ENCODE measurements at regions not wholly inside any gene's neighbourhood (a gene's known extent, or its start where the extent isn't known, plus 50 kb on each side); places are given as distances from the start of the nearest gene placed in this dataset.
A peak's percentile ranks its signal among the peaks of the same experiment; 100 is the strongest.
"Not testable (repeated sequence)": the region's sequence is repeated elsewhere in the genome, so short reads cannot be mapped to it uniquely, and the experiment has no call there.

DNA sequence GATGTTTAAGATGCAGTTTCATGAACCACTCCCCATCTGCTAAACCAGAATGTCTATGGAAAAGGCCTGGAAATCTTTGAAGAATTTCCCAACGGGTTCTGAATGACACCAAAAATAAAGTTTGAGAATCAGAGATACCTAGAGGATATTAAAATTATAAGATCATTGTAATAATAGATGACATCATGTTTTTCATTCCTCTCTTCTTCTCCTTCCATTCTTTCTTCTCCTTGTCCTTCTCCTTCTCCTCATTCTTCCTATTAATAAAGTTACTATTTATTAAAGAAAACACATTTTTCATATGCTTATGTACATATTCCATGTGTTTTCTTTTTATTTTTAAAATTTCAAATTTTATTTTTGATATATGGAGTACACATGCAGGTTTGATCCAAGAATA lies 1449.4 kb downstream of the LRFN5 start:
- DNase-seq (ENCODE audit: low spot score): no peak

DNA sequence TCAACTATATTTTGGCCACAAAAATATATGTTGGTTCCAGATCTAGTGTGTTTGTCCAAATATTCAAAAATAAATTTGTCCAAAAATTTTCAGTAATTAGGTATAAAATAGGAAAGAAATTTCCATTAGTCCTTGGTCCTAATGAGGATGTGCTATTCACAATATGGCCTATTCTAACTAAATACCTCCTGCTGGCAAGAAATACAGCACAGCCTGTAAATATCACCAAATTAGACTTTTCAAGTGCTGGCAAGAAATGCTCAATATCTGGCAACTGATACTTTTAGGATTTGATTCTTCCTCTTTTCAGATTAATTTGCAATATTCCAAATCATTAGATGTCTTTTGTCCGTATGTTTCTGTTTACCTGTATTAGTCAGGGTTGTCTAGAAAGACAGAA lies 1446.2 kb downstream of the LRFN5 start:
- DNase-seq (ENCODE audit: low spot score): no peak

DNA sequence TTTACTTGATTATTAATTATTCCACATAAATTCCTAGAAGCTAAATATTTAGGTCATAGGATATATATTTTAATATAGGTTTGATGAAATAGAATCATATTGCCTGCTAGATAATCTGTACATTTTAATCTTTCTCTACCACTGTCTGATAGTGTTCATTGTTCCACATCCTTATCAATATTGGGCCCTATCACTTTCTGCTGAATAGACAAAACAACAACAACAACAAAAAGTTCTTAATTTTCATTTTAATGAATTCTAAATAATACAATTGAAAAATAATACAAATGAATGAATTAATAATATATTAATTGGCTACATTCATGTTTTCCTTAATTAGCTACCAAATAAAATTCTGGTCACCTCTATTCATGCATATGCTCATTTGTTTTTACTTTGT lies 1437.2 kb downstream of the LRFN5 start:
- no peak for DNase-seq (ENCODE audit: low spot score)

DNA sequence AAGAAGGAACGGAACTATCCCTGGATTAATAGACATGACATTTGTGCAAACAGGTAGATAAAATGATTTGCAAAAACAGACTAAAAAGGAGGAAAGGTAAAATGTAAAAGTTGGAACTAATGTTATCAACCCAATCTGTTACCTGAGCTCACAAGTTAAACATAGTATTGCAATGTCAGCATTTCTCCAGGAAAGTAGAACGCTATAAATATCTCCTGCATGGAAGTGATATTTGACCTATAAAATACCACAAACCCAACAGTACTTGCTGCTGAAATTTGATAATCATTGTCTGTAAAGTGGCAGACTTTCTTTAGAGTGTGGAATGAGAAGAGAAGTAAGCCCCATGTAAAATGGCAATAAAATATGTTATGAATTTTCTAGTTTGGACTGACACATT lies 1435.7 kb downstream of the LRFN5 start:
- DNase-seq (ENCODE audit: low spot score): no peak

DNA sequence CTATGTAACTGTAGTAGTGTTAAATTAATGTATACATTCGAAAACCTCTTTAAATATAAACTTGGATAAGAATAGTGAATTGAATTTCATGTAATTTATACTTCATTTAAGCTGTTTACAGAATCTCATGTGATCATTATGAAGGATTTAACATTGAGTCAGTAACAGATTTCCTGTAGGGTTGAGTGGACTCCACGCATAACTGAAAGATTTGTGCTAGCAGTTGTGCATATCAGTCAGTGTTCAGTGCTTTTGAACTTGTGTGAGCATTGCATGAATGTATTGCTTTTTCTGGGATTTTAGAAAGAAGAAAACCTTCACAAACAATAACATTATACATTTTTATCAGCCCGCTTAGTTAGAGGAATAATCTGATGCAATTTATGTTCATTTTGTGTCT lies 1435.3 kb downstream of the LRFN5 start:
- DNase-seq (ENCODE audit: low spot score): no peak

DNA sequence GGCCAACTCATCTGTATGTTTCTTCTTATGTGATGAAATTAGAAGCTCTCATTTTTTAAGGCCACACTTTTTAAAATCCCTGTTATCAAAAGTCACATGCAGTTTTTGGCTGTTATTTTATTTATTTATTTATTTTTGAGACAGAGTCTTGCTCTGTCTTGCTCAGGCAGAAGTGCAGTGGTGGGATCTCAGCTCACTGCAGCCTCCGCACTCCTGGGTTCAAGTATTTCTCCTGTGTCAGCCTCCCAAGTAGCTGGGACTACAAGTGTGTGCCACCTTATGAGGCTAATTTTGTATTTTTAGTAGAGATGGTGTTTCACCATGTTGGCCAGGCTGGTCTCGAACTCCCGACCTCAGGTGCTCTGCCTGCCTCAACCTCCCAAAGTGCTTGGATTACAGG lies 1434.5 kb downstream of the LRFN5 start:
- DNase-seq (ENCODE audit: low spot score): no peak

DNA sequence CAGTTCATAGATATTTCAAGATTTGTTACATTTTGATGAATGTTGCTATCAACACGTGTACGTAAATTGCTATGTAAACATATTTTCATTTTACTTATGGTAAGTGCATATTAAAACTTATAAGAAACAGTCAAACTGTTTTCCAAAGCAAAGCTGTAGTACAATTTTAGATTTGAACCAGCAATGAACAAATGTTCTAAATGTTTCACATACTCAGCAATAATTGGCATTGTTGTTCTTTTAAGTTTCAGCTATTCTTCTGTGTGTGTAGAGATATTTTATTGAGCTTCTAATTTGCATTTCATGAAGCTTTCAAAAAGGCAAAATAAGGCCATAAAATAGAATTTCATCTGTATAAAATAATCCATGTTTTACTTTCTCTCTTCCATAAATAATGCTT lies 1433.2 kb downstream of the LRFN5 start:
- DNase-seq (ENCODE audit: low spot score): no peak

DNA sequence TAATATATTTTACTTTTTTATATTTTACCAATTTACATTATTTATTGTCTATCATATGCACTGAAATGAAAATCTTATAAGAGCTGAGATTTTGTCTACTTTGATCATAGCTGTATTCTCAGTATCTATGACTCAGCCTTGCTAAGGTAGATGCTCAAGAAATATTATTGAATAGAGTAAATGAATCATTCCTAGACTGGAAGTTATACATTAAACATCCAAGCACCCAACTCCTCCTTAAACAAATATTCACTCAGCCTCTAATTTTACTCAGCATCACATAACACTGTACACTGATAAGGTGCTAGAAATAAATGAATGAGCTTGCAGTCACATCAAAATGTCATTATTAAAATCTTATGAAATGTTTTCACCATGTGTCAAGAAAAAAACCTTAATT lies 1424.9 kb downstream of the LRFN5 start:
- DNase-seq (ENCODE audit: low spot score): no peak

DNA sequence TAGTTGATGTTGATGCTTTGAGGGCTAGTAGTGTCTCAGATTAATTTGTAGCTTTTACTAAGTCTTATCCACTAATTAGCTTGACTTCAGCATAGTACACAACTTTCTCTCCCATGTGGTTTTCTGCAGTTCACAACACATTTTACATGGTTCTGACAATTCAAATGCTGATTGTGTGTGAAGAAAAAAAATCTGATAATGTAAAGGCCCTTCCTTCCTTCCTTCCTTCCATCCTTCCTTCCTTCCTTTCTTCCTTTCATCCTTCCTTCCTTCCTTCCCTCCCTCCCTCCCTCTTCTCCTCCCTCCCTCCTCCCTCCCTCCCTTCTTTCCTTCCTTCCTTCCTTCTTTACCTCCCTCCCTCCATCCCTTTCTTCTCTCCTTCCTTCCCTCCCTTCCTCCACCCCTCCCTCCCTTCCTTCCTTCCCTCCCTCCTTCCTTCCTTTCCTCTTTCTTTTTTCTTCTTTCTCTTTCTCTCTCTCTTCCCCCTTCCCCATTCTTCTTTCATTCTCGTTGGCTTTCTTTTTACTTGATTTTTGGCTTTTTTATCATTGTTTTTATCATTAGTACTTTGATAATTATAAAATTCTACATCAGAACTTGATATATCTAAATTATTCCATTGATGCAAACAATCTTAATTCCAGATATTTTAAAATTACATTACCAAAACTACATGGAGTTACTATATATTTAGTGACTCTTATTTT lies 1415.6 kb downstream of the LRFN5 start:
- DNase-seq (ENCODE audit: low spot score): no peak

DNA sequence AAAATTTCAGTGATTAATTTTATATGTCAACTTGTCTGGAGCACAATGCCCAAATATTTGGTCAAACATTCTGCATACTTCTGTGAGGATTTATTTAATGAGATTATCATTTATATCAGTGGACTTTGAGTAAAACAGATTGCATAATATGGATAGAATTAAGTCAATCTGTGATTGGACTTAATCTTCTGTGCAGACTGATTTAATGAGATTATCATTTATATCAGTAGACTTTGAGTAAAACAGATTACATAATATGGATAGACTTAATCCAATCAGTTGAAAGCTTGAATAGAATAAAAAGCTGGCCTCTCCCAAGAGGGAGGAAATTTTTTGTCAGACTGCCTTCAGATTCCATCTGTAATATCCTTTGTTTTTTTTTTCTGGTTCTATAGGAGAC lies 1413.2 kb downstream of the LRFN5 start:
- DNase-seq (ENCODE audit: low spot score): no peak

DNA sequence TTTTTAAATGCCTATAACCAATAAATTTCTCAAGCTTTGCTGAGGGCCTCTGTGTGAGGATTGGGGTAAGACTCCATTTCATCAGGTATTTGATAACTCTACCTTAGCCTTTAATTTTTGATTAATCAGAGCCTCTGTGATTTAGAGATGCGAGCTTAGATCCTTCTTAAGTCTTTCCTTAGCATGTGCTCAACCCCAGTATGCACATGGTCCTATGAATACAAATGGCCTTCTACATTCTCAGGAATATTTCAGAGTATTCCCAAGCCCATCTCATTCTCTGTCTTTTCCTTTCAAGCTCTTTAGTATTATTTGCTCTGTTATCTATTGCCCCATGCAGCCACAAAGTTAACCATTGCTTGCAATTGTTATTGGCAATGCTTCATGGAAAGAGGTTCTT lies 1407.7 kb downstream of the LRFN5 start:
- DNase-seq (ENCODE audit: low spot score): no peak

DNA sequence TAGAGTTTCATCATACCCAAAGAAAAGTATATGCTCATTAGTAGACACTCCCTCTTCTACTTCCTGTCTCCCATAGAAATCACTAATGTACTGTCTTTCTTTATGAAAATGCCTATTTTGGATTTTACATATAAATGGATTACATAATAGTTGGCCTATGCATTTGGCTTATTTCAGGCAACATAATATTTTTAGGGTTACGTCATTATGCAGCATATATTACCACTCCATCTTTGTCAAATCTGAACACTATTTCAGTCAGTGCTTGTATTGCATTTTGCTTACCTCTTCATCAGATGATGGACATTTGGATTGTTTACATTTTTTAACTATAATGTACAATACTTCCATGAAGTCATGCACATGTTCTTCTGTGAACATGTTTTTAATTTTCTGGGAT lies 1406.1 kb downstream of the LRFN5 start:
- no peak for DNase-seq (ENCODE audit: low spot score)

DNA sequence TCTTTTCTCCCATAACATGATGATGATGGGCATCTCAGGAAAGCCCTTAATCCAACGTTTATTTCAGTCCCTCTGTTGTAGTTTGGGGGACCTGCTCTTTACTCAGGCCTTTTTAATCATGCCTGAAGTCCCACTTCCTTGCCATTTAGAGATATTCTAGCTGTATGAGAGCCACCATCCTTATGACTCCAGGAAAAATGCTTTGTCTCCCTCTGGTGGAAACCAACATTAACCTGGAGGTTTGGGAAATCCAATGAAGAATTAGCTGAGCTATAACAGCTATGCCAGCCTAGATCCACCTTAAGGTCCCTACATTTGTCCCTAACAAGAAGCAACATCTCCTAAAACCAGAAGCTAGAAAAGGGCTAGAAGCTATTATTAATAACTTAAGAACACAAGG lies 1399.1 kb downstream of the LRFN5 start:
- DNase-seq (ENCODE audit: low spot score): peak; percentile 4

DNA sequence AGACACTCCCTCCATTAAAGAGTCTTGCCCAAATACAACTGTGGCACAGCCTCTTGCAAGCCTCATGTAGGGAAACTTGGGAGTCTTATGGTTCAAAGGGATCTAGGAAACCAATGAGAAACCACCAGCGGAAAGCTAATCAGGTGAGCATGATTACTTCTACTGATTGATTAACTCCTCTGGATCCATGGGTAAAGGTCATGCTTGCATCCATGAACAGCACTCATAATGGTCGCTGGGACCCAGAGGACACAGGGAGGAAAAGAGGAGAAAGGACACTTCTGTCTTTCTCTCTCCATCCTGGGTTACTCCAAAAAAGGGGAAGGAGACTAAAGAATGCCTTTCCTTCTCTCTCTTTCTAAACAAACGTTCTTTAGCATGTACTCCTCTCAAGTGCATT lies 1397.2 kb downstream of the LRFN5 start:
- DNase-seq (ENCODE audit: low spot score): no peak

DNA sequence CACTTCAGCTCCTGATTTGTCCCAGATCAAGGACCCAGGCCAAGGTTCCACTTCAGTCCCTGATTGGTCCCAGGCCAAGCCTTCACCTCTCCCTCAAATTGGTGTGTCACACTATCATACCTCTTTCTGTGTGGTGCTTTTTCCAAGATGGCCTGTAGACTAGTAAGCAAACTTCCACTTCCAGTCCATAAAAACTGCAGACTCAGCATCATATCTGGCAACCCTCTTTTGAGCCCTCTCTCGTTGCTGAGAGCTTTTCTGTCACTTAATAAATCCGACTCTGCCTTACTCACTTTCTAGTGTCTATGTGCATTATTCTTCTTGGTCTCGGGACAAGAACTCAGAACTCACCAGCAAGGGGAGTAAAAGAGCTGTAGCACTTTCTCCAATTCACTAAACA lies 1395.1 kb downstream of the LRFN5 start:
- no peak for DNase-seq (ENCODE audit: low spot score)

DNA sequence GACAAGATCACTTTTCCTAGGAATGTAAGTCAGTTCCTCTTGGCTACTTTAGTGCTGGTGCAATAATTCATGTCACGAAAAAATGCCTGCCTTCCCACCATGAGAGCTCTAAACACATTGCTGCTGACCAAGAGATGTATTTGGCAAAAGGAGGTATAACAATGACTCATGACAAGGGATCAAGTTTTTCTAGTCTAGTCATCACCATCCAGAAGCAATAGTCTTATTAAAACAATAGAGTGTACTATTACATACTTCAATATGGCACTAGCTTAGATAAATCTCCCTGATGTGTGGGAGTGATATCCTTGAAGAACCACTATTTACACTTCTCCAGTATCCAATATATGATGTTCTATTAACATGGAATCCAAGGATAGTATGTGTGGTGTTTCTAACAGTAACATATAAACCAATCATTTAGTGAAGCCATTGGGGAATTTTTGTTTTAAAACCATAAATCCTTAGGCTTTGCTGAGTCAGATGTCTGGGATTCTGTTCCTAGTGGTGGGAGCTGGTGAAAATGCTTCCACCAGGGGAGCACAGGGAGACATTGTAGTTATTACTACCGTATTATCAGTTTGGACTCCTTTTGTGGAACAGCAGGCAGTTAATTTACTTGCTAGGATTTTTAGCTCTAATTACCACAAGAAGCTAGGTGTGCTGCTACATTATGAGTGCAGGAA lies 1387.5 kb downstream of the LRFN5 start:
- no peak for DNase-seq (ENCODE audit: low spot score)

DNA sequence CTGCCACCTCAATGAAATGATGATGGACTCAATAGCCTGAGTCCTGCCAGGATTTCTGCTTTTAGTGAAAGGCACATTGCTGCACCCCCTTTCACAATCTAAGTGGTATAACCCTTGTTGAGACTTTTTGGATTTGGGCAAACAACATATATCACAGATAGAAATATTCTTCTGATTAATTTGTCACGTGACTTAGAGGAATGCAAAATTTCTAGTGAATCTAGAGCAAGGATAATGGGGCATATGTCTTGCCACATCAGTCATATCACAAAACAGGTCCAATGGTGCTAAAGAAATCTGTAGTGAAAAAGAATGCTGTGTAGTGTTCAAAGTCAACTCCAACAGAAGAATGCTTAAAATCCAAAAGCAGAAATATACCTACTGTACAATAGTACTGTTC lies 1386.3 kb downstream of the LRFN5 start:
- no peak for DNase-seq (ENCODE audit: low spot score)

DNA sequence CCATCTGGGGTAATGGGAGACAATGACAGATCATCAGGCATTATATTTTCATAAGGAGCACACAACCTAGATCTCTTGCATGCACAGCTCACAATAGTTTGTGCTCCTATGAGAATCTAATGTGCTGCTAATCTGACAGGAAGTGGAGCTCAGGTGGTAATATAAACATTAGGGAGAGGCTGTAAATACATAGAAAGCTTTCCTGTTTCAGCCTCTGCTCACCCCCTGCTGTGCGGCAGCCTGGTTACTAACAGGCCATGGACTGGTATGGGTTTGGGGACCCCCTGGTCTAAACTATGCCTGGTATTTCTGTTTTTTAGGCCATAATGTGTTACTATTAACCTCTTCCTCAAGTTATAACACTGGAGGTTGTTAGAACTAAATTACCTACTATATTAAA lies 1373.7 kb downstream of the LRFN5 start:
- DNase-seq (ENCODE audit: low spot score): no peak

DNA sequence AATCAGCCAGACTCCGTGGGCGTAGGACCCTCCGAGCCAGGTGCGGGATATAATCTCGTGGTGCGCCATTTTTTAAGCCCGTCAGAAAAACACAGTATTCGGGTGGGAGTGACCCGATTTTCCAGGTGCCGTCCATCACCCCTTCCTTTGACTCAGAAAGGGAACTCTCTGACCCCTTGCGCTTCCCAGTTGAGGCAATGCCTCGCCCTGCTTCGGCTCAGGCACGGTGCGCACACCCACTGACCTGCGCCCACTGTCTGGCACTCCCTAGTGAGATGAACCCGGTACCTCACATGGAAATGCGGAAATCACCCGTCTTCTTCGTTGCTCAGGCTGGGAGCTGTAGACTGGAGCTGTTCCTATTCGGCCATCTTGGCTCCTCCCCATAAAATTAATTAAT lies 1366.5 kb downstream of the LRFN5 start:
- DNase-seq (ENCODE audit: low spot score): not testable (repeated sequence)

DNA sequence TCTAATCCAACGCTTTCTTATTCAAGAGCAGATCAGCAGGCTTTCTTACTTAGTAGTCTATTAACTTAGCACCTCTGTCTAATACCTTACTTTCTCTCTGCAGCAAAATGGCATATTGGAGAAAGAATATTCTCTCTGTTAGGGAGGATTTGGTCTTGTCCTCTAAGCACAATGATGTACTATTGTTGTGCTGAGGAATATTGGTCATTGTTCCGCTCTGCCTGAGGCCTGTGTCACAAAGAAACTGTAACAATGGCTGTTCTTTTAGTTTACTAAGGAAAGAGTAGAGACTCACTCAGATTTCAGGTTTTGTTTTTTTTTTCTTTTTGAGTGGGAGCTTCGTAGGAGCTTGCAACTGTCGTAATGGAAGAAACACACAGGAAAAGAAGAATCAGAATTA lies 1358.8 kb downstream of the LRFN5 start:
- DNase-seq (ENCODE audit: low spot score): no peak

DNA sequence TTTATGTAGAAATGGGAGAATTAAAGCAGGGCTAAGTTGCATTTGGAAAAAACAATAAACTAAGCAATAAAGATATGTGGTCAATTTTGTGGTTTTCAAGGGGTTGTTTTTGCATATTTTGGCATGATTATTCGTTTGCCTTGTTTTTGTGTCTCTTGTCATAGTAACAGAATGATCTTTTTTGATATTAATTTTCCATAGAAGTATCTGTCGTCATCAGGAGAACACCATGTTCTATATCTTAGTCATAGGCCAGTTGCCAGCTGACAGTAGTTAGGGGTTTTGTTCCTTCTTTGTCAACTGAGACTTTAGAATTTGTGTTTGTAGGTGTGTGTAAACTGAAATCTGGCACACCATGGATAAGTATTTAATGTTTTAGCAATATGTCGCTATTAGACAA lies 1354.8 kb downstream of the LRFN5 start:
- DNase-seq (ENCODE audit: low spot score): no peak

DNA sequence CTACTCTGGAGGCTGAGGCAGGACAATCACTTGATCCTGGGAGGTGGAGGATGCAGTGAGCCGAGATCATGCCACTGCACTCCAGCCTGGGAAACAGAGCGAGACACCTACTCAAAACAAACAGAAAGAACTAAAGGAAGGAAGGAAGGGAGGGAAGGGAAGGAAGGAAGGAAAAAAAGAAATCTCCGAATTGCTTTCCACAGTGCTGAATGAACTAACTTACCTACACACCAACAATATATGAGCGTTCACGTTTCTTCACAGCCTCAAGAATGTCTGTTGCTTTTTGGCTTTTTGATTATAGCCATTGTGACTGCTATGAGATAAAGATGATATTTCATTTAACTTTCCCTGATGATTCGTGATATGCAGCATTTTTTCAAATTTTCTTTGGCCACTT lies 1343.7 kb downstream of the LRFN5 start:
- DNase-seq (ENCODE audit: low spot score): no peak

DNA sequence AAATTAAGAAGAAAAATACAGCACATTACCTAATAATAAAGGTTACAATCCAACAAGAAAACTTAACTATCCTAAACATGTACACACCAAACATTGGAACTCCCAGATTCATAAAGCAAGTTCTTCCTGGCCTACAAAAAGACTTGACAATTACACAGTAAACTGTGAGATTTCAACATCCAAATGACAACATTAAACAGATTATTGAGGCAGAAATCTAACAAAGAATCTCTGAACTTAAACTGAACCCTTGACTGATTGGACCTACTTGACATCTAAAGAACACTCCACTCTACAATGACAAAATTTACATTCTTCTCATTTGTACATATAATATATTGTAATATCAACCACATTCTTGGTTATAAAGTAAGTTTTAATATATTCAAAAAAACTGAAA lies 1341.3 kb downstream of the LRFN5 start:
- DNase-seq (ENCODE audit: low spot score): no peak

DNA sequence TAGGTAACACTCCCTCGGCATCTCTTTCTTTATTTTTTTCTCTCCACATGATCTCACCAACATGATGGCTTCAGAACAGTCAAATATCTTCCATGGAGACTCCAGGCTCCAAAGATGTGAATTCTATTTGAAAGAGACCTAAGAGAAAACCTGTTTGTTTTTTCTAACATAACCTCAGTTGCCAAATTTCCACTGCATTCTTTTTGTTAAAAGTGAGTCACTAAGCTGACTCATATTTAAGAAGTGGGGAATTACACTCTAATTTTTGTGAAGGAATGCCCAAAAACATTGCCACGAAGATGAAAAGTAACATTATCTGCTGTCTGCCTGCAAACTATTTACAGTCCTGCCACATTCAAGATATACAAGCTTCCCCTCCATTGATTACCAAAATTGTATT lies 1337.6 kb downstream of the LRFN5 start:
- DNase-seq (ENCODE audit: low spot score): peak; percentile 8
